ENCODE measurements at regions not wholly inside any gene's neighbourhood (a gene's known extent, or its start where the extent isn't known, plus 50 kb on each side); places are given as distances from the start of the nearest gene placed in this dataset.
"Not testable (repeated sequence)": the region's sequence is repeated elsewhere in the genome, so short reads cannot be mapped to it uniquely, and the experiment has no call there.

DNA sequence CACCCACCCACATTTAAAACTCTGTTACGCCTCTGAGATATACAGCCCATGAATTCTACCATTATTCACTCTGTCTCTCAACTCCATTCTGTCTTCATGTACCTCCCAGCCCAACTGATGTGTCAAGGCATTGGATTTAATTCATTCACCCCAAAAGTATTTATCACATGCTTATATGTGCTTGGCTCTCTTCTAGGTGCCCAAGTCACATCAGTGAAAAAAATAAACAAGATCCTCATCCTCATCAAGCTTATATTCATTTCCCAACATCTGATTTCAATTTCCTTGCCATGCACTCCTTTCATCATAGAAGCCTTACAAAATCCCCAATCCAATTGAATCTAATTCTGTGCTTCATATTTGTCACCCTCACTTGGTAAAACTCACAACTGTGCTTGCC, 967.6 kb downstream of the LTN1 start:
- peaks cover 0 to 3% of the 10 kb centered on the region in 2 donors for H3K9me3 ChIP-seq (ENCODE audit: control insufficient read depth in 1 of 2, low read length in 2 of 2)
- no peak overlapping the region for H3K27ac ChIP-seq (ENCODE audit: low read length)
- no peaks in the 10 kb centered on the region for H3K36me3 ChIP-seq (ENCODE audit: control insufficient read depth in 1 of 2, insufficient read depth in 2 of 2, low read length in 2 of 2)
- no peaks in the 10 kb centered on the region for H3K4me1 ChIP-seq (ENCODE audit: control insufficient read depth in 1 of 2, insufficient read depth in 2 of 2, low read length in 2 of 2)
- no peak overlapping the region for H3K4me3 ChIP-seq (ENCODE audit: low read depth in 1 of 2, low read length in 2 of 2)
- no peaks in the 10 kb centered on the region for H3K27me3 ChIP-seq (ENCODE audit: low read depth, low read length)

DNA sequence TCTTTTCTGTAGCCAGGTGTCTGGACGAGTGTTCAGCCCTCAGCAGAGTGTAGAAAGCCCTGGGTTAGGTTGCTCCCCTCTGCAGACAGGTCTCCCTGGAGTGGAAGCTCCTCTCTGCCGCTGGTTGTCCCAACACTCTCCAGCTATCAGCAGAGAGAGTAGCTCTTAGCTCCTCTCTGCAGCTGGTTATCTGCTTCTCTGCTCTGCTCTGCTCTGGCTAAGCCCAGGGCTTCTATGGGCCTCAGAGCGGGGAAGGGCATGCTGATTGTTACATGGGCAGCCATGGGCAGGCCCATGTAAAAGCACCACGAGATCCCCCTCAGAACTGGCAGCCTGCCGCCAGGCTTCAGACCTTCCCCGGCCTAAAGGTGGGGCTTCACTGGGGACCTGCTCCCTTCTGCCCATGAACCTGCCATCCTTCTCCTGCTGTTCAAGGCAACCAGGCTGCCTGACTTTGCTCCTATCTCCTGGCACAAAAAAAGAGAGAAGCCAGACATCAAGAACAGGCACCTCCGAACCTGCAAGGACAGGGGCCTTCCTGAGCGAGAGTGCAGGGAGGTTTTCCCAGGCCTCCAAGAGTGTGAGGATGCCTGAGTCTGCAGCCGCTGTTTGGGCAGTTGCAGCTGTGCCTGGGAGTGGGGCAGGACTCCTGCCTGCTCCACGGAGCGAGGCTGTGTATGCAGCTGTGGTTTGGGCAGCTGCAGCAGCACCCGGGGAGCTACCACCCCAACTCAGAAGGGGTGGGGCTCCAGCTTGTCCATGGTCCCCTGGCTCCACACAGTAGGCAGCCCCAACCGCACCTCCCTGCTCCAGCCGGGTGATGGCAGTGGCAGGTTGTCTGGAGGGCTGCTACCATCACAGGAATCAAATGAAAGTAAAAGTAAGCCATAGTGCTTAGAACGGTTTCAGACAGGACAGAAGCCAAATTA, 973.7 kb downstream of the LTN1 start:
- H3K9me3 ChIP-seq (ENCODE audit: control insufficient read depth in 1 of 2, low read length in 2 of 2) = no peaks in the 10 kb centered on the region
- no peak overlapping the region for H3K4me3 ChIP-seq (ENCODE audit: low read depth in 1 of 2, low read length in 2 of 2)

DNA sequence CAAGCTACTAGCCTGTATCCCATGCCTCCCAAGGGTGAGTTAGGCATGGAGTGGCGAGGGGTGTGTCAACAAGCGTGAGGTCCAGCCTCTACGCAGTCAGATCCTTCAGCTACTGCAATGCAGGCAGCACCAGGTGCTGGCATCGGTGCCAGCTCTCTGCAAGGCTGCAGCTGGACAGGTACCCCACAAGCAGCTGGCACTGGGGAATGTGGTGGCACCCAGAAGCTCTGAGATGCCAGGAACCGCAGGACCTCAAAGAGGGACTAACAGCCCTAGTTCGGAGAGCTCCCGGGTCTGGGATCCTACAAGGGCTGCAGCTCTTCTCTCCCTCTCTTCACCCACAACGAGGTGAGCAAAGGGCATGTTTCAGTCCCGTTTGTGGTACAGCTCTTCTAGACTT, 974.5 kb downstream of the LTN1 start:
- Histone ChIP-seq H3K36me3 (ENCODE audit: control insufficient read depth in 1 of 2, insufficient read depth in 2 of 2, low read length in 2 of 2) (no peaks in the 10 kb centered on the region), H3K9me3 (ENCODE audit: control insufficient read depth in 1 of 2, low read length in 2 of 2) (no peaks in the 10 kb centered on the region), H3K4me3 (ENCODE audit: low read depth in 1 of 2, low read length in 2 of 2) (no peak overlapping the region), H3K4me1 (ENCODE audit: control insufficient read depth in 1 of 2, insufficient read depth in 2 of 2, low read length in 2 of 2) (no peaks in the 10 kb centered on the region), H3K27ac (ENCODE audit: low read length) (no peak overlapping the region), H3K27me3 (ENCODE audit: low read depth, low read length) (no peaks in the 10 kb centered on the region)

More for the DNA sequence above, 973.7 kb downstream of the LTN1 start:
- Histone ChIP-seq H3K27me3 (ENCODE audit: low read depth, low read length) (no peaks in the 10 kb centered on the region), H3K27ac (ENCODE audit: low read length) (no peak overlapping the region), H3K4me1 (ENCODE audit: control insufficient read depth in 1 of 2, insufficient read depth in 2 of 2, low read length in 2 of 2) (no peaks in the 10 kb centered on the region), H3K36me3 (ENCODE audit: control insufficient read depth in 1 of 2, insufficient read depth in 2 of 2, low read length in 2 of 2) (no peaks in the 10 kb centered on the region)

DNA sequence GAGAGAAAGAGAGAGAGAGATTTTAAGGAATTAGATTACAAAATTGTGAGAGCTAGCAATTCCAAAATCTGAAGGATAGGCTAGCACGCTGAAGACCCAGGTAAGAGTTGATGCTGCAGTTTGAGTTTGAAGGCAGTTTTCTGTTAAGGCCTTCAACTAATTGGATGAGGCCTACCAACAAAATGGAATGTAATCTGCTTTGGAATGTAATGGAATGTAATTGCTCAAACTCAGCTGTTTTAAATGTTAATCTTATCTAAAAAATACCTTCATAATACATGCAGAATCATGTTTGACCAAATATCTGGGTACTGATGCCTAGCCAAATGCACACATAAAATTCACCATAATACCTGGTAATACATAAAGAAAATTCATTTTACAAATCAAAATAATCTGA, 976.1 kb downstream of the LTN1 start:
- Histone ChIP-seq H3K9me3 (ENCODE audit: control insufficient read depth in 1 of 2, low read length in 2 of 2) (no peaks in the 10 kb centered on the region), H3K27me3 (ENCODE audit: low read depth, low read length) (no peaks in the 10 kb centered on the region), H3K27ac (ENCODE audit: low read length) (no peak overlapping the region), H3K4me3 (ENCODE audit: low read depth in 1 of 2, low read length in 2 of 2) (no peak overlapping the region), H3K36me3 (ENCODE audit: control insufficient read depth in 1 of 2, insufficient read depth in 2 of 2, low read length in 2 of 2) (no peaks in the 10 kb centered on the region), H3K4me1 (ENCODE audit: control insufficient read depth in 1 of 2, insufficient read depth in 2 of 2, low read length in 2 of 2) (no peaks in the 10 kb centered on the region)

DNA sequence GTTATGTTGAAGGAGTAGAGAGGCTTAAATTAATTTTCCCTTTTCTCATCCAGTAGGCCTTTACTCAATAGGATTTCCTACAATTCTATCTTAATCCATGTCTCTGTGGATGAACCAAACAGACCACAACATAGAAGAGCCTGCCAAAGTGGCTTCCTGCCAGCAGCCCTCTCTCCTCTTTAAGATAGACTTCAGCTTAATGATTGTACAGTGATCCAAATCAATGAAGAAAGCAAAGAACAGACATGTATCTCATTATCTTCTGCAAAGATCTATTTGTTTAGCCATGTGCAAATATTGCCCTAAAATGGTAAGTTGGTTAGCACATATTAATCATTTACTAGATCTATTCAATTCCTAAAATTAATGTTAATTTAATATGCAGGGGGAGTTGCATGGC, 979.6 kb downstream of the LTN1 start:
- H3K27ac ChIP-seq (ENCODE audit: low read length); H3K27me3 ChIP-seq (ENCODE audit: low read depth, low read length); H3K4me1 ChIP-seq (ENCODE audit: control insufficient read depth in 1 of 2, insufficient read depth in 2 of 2, low read length in 2 of 2); H3K4me3 ChIP-seq (ENCODE audit: low read depth in 1 of 2, low read length in 2 of 2); H3K36me3 ChIP-seq (ENCODE audit: control insufficient read depth in 1 of 2, insufficient read depth in 2 of 2, low read length in 2 of 2); H3K9me3 ChIP-seq (ENCODE audit: control insufficient read depth in 1 of 2, low read length in 2 of 2): not testable (repeated sequence)

DNA sequence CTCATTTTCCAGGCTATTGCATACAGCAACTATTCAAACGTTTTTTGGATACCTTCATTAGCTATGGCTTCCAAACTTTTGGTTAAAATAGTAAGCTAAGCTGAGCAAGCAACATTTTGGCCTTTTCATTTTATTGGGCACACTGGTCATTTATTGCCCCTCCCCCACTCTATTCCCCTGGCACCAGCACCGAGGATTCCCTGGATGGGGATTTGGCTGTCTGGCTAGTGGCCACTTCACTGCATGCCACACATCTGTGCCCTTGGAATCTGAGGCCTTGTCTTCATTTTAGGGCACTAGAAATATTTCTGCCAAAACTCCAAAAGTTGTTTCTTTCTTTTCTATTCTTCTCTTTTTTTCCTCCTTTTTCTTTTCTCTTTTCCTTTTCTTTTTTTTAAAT, 980.7 kb downstream of the LTN1 start:
- H3K36me3 ChIP-seq (ENCODE audit: control insufficient read depth in 1 of 2, insufficient read depth in 2 of 2, low read length in 2 of 2); H3K4me3 ChIP-seq (ENCODE audit: low read depth in 1 of 2, low read length in 2 of 2); H3K27me3 ChIP-seq (ENCODE audit: low read depth, low read length); H3K9me3 ChIP-seq (ENCODE audit: control insufficient read depth in 1 of 2, low read length in 2 of 2); H3K27ac ChIP-seq (ENCODE audit: low read length); H3K4me1 ChIP-seq (ENCODE audit: control insufficient read depth in 1 of 2, insufficient read depth in 2 of 2, low read length in 2 of 2): not testable (repeated sequence)

DNA sequence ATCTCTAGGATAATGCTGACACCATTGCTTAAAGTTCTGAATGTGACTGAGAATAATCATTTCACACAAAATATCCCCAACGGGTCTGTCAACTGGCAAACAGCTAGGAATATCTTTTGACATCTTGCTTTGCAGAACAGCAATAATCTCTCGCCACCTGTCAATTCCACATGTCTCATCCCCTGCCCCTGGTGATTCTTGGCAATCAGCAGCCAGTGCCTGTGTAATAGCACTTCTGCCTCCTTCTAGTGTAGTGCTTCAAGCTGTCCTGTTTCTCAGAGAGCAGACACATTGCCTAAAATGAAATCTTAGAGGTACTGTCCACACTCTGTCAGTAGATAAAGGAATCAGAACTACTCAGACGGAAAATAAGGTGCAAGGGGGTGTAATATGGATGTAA, 984.4 kb downstream of the LTN1 start:
- H3K4me1 ChIP-seq (ENCODE audit: control insufficient read depth in 1 of 2, insufficient read depth in 2 of 2, low read length in 2 of 2); H3K27me3 ChIP-seq (ENCODE audit: low read depth, low read length); H3K9me3 ChIP-seq (ENCODE audit: control insufficient read depth in 1 of 2, low read length in 2 of 2); H3K4me3 ChIP-seq (ENCODE audit: low read depth in 1 of 2, low read length in 2 of 2); H3K36me3 ChIP-seq (ENCODE audit: control insufficient read depth in 1 of 2, insufficient read depth in 2 of 2, low read length in 2 of 2); H3K27ac ChIP-seq (ENCODE audit: low read length): not testable (repeated sequence)

DNA sequence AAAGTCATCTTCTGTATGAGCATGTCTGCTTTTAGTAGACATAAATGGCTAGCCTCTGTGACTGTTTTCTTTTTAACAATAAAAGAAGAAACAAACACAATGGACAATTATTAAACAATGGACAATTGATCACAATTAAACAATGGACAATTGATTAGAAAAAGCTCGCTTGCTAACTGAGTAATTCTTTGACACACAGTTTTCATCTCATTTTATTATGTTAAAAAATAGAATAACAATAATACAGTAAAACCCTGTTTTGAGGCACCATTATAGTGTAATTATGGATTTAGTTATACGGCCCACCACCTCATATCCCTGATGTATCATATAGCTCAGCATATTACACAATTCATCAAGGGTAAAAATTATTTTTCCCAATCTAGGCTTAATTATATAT, 989.0 kb downstream of the LTN1 start:
- not testable (repeated sequence) for H3K36me3 ChIP-seq (ENCODE audit: control insufficient read depth in 1 of 2, insufficient read depth in 2 of 2, low read length in 2 of 2); H3K27me3 ChIP-seq (ENCODE audit: low read depth, low read length); H3K27ac ChIP-seq (ENCODE audit: low read length); H3K9me3 ChIP-seq (ENCODE audit: control insufficient read depth in 1 of 2, low read length in 2 of 2); H3K4me3 ChIP-seq (ENCODE audit: low read depth in 1 of 2, low read length in 2 of 2); H3K4me1 ChIP-seq (ENCODE audit: control insufficient read depth in 1 of 2, insufficient read depth in 2 of 2, low read length in 2 of 2)

DNA sequence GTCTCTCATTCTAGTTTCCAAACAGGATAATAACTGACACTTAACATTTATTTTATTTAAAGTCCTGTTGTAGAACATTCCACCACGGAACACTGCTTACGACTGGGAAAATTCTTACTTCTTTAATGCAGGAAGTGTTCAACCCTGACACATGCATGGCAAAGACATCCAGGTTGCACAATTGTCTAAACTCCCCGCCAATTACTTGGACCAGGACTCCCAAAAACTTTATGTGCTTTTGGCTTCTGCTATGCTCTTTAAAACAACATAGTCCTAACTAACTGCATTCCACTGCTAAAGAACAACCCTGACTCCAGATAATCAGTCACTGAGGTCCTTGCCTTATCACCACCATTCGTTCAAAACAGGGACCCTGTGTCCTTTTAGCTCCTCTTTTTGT, 995.8 kb downstream of the LTN1 start:
- H3K27ac ChIP-seq (ENCODE audit: low read length); H3K4me3 ChIP-seq (ENCODE audit: low read depth in 1 of 2, low read length in 2 of 2); H3K9me3 ChIP-seq (ENCODE audit: control insufficient read depth in 1 of 2, low read length in 2 of 2); H3K36me3 ChIP-seq (ENCODE audit: control insufficient read depth in 1 of 2, insufficient read depth in 2 of 2, low read length in 2 of 2); H3K27me3 ChIP-seq (ENCODE audit: low read depth, low read length); H3K4me1 ChIP-seq (ENCODE audit: control insufficient read depth in 1 of 2, insufficient read depth in 2 of 2, low read length in 2 of 2): not testable (repeated sequence)

DNA sequence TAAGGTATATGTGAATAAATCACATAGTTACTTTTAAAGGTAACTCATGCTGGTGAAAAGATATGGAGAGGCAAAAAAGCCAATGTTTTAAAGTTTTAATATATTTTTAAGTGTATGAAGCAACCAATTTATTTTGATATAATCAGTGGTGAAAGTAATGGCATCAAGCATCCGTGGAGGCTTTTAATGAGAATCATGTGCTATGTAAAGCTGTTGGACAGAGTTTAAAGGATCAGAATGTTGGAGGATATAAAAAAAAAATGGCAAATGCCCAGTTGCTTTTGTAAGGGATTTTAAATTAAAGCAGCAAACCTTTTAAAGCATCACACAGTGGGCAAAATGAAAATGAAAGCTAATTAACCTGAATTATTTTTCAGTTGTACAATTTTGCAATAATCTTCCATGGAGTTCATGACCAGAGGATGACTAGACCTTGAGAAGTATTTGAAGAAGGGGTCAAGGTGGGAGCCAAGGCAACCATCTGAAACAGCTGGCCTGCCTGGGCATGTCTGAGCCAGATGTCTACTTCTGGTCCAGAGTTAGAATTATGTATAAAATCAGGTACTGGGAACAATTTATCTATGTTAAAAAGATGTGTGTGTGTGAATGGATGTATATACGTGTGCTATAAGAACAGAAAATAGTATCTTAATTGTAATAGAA, 1007.9 kb downstream of the LTN1 start:
- not testable (repeated sequence) for H3K4me3 ChIP-seq (ENCODE audit: low read depth in 1 of 2, low read length in 2 of 2); H3K4me1 ChIP-seq (ENCODE audit: control insufficient read depth in 1 of 2, insufficient read depth in 2 of 2, low read length in 2 of 2); H3K27me3 ChIP-seq (ENCODE audit: low read depth, low read length); H3K9me3 ChIP-seq (ENCODE audit: control insufficient read depth in 1 of 2, low read length in 2 of 2); H3K27ac ChIP-seq (ENCODE audit: low read length); H3K36me3 ChIP-seq (ENCODE audit: control insufficient read depth in 1 of 2, insufficient read depth in 2 of 2, low read length in 2 of 2)

DNA sequence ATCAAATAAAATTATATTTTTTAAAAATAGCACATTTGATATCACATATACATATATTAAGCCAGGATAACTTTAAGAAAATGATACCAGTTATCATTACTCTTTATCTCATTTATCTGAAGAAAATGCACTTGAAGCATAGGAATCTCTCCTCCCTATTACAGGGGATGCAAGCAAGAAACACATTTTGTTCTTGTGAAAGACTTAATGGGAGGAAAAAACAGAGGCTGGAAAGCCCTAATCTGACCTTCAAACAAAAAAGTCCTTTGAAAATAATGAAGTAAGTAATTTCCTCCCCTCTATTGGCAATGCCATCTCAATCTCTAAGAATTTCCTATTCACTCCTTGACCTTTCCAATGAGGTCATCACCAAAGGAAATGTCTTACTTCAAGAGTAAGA, 1012.6 kb upstream of the ADAMTS5 start:
- not testable (repeated sequence) for H3K9me3 ChIP-seq (ENCODE audit: control insufficient read depth in 1 of 2, low read length in 2 of 2); H3K27ac ChIP-seq (ENCODE audit: low read length); H3K4me3 ChIP-seq (ENCODE audit: low read depth in 1 of 2, low read length in 2 of 2); H3K27me3 ChIP-seq (ENCODE audit: low read depth, low read length); H3K36me3 ChIP-seq (ENCODE audit: control insufficient read depth in 1 of 2, insufficient read depth in 2 of 2, low read length in 2 of 2); H3K4me1 ChIP-seq (ENCODE audit: control insufficient read depth in 1 of 2, insufficient read depth in 2 of 2, low read length in 2 of 2)

DNA sequence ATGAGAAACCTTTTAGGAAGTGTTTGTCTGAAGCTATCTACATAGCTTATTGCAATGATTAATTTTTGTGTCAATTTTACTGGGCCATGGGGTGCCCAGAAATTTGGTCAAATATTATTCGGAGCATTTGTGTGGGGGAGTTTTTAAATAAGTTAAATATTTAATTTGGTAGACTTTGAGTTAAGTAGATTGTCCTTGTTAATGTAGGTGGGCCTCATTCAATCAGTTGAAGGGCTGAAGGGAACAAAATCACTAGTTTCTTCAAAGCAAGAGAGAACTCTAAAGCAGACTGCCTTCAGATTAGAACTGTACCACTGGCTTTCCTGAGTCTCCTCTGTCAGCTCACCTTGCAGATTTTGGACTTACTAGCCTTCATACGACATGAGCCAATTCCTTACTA, 1008.6 kb upstream of the ADAMTS5 start:
- H3K4me1 ChIP-seq (ENCODE audit: control insufficient read depth in 1 of 2, insufficient read depth in 2 of 2, low read length in 2 of 2) = no peaks in the 10 kb centered on the region
- H3K9me3 ChIP-seq (ENCODE audit: control insufficient read depth in 1 of 2, low read length in 2 of 2) = no peaks in the 10 kb centered on the region
- no peaks in the 10 kb centered on the region for H3K36me3 ChIP-seq (ENCODE audit: control insufficient read depth in 1 of 2, insufficient read depth in 2 of 2, low read length in 2 of 2)
- H3K27me3 ChIP-seq (ENCODE audit: low read depth, low read length) = no peaks in the 10 kb centered on the region
- no peak overlapping the region for H3K27ac ChIP-seq (ENCODE audit: low read length)
- no peak overlapping the region for H3K4me3 ChIP-seq (ENCODE audit: low read depth in 1 of 2, low read length in 2 of 2)

All from muscle layer of duodenum (tissue), 2 donors.